ENCODE measurements at regions not wholly inside any gene's neighbourhood (a gene's known extent, or its start where the extent isn't known, plus 50 kb on each side); places are given as distances from the start of the nearest gene placed in this dataset.
"Not testable (repeated sequence)": the region's sequence is repeated elsewhere in the genome, so short reads cannot be mapped to it uniquely, and the experiment has no call there.

DNA sequence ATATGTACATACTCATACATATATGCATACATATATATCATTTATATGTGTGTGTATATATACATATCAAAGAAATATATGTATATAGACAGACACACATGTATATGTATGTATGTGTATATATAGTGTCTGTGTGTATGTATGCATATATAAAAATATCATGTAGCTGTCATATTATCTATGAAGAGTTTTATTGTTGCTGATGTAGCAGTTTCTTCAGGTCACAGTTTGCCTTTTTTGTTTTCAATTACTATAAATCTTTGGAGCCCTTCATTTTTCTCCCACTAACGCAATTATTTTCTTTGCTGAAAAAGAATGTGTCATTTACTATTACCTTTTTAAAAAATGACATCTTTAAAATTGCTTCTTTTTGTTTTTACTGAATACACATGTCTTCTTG, 904.5 kb downstream of the PLA2G4A start:
- DNase-seq, result no peak

DNA sequence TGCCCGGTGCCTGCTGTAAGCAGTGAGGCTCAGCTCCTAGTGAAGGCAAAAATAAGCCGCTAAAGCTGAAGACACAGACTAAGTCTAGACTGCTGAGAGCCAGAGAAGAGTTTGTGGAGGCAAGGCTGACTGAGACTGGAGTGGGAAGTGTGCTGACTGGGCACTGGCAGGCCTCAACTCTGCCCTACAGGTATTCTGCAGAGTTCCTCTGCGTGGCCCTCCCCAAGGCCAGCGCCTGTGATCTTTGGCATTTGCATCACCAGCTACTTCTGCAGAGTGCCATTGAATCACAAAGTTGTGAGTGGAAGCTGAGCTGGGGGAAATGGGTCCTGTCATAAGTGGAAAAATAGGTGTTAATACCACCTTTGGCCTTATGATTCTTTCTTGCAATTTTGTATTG, 905.7 kb downstream of the PLA2G4A start:
- no peak for DNase-seq

DNA sequence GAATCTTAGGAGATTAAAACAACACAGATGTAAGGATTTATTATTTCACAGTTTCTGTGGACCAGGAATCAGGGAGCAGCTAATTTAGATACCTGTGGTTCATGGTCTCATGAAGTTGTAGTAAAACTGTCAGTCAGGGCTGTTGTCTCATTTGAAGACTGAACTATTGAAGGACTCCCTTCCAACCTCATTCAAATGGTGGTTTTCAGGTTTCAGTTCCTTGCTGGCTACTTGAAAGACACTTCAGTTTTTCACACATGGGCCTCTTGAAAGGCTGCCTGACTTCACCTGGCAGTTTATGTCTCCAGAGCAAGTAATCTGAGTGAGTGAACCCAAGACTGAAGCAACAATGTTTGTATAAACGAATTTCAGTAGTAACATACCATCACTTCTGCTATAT, 915.9 kb downstream of the PLA2G4A start:
- no peak for DNase-seq

- DNase-seq, result no peak
Measured at GRCh38 chr1:187755536-187755935, 926.8 kb downstream of the PLA2G4A start.

DNA sequence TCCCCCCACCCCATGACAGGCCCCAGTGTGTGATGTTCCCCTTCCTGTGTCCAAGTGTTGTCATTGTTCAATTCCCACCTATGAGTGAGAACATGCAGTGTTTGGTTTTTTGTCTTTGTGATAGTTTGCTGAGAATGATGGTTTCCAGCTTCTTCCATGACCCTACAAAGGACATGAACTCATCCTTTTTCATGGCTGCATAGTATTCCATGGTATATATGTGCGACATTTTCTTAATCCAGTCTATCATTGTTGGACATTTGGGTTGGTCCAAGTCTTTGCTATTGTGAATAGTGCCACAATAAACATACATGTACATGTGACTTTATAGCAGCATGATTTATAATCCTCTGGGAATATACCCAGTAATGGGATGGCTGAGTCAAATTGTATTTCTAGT, 927.9 kb downstream of the PLA2G4A start:
- DNase-seq, result not testable (repeated sequence)

- no peak for DNase-seq
Measured at GRCh38 chr1:187759825-187760333, 931.1 kb downstream of the PLA2G4A start.

- no peak for DNase-seq
Measured at GRCh38 chr1:187762118-187762517, 933.4 kb downstream of the PLA2G4A start.

GRCh38 chr1:187763465-187763864, 934.7 kb downstream of the PLA2G4A start:
- no peak for DNase-seq

GRCh38 chr1:187763976-187764375, 935.2 kb downstream of the PLA2G4A start:
- DNase-seq, result no peak

DNA sequence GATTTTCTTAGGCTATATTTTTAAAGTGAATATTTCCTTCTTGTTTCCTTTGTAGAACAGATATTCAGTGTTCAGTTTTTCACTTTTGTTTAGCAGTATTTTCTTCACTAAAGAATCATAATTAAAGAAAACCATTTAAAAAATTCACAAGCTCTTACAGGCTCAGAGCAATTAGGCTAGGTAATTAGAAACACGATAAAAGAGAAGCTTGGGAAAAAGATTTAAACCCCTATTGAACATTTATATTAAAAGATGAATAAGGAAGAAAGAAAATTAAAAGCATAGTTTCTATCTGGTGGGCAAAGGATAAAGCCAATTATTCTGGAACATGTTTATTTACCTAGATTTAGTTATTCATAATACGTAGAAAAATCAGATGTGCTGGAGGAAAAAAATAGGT, 942.6 kb downstream of the PLA2G4A start:
- no peak for DNase-seq

DNA sequence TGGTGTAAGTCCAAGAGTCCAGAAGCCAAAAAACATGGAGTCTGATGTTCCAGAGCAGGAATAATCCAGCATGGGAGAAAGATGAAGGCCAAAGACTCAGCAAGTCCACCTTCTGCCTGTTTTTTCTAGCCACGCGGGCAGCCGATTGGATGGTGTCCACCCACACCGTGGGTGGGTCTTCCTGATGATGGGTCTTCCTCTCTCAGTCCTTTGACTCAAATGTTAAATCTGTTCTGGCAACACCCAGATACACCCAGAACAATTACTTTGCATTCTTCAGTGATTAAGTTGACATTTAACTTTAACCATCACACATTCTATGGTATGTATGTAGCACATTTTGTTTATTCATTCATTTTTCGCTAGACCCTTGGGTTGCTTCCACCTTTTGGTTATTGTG, 944.4 kb downstream of the PLA2G4A start:
- DNase-seq, result no peak

- DNase-seq, result no peak
Measured at GRCh38 chr1:187787736-187788135, 959.0 kb downstream of the PLA2G4A start.

DNA sequence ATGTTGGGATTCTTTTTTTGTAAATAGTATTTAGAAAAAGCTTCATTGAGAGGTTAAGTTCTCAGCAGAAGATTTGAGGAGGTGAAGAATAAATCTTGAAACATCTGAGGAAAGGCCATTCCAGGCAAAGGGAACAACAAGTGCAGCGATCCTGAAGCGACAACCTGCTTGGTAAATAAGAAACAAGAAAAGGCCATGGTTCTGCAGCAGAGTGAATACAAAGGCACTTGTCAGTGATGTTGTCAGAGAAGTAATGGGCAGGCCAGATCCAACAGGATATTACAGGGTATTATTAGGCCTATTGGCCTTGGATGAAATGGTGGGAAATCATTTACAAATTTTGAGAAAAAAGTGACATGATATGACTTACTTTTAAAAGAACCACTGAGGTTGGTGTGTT, 960.0 kb downstream of the PLA2G4A start:
- no peak for DNase-seq

- no peak for DNase-seq
Measured at GRCh38 chr1:187790724-187791123, 962.0 kb downstream of the PLA2G4A start.

GRCh38 chr1:187794561-187794960, 965.8 kb downstream of the PLA2G4A start:
- no peak for DNase-seq

- DNase-seq, result no peak
Measured at GRCh38 chr1:187809549-187809948, 980.8 kb downstream of the PLA2G4A start.

DNA sequence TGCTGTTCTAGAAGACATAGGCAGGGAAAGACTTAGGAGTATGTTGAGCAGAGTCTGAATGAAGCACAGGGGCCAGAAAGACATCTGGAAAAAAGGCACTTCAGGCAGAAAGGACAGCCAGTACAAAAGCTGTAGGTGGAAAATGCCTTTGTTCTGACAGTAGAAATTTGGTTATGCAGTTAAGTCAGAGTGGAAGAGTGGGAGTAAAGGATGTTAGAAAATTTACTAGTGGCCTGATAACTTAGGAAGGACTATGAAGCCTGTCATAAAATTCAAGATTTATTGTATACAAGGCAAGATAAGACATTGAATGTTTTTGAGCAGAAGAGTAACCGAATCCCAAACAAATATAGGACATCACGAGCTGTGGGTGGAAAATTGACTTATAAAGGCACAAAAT, 987.9 kb downstream of the PLA2G4A start:
- DNase-seq, result no peak

GRCh38 chr1:187817782-187818181, 989.0 kb downstream of the PLA2G4A start:
- no peak for DNase-seq

DNA sequence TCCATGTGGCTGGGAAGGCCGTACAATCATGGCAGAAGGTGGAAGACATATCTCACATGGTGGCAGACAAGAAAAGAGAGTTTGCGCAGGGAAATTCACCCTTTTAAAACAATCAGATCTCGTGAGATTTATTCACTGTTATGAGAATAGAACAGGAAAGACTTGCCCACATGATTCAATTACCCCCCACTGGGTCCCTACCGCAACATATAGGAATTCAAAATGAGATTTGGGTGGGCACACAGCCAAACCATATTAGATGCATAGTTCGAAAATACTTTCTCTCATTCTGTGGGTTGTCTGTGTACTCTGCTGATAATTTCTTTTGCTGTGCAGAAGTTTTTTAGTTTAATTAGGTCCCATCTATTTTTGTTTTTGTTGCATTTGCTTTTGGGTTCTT, 990.3 kb downstream of the PLA2G4A start:
- DNase-seq, result no peak

- no peak for DNase-seq
Measured at GRCh38 chr1:187836557-187836956, 1007.8 kb downstream of the PLA2G4A start.

GRCh38 chr1:187837787-187838186, 1009.0 kb downstream of the PLA2G4A start:
- DNase-seq, result no peak

- DNase-seq, result no peak
Measured at GRCh38 chr1:187838335-187839293, 1009.9 kb downstream of the PLA2G4A start.

- no peak for DNase-seq
Measured at GRCh38 chr1:187839873-187840272, 1011.1 kb downstream of the PLA2G4A start.

DNA sequence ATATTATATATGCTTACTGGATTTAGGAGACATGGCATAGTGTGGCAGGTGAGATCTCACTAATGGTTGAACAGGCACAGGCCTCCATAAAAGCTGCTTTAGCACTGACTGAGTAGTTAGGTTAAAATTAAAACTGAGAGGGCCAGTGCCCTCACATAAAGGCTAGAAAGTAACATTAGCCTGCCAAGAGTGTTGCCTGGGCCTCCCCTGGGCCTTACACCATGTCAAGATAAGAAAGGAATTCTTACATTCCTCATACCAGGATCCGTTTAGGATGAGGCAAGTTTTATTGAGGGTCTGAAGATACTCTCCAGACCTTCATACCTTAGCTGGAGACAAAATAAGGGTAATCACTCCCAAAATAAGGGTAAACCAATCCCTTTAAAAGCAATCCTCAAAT, 1011.8 kb downstream of the PLA2G4A start:
- DNase-seq, result no peak

Measured in C1 segment of cervical spinal cord (tissue), 14 donors.